ENCODE measurements at regions not wholly inside any gene's neighbourhood (a gene's known extent, or its start where the extent isn't known, plus 50 kb on each side); places are given as distances from the start of the nearest gene placed in this dataset.

GRCh38 chr5:28975508-28975907, 1937.1 kb upstream of the CDH9 start:
- FAIRE-seq = no peak
- TF ChIP-seq CTCF (IDR thresholded peaks at IDR 0.05; ENCODE audit: insufficient read depth, low read length, severe bottlenecking) = no peak

GRCh38 chr5:28967848-28968247, 1929.5 kb upstream of the CDH9 start:
- Histone ChIP-seq H3K27me3 (ENCODE audit: control insufficient read depth, insufficient read depth, low read length) (no peaks in the 10 kb centered on the region), H3K36me3 (ENCODE audit: control insufficient read depth, insufficient read depth, low read length) (no peaks in the 10 kb centered on the region), H3K4me3 (ENCODE audit: low read depth, low read length) (no peak overlapping the region)
- DNase-seq (ENCODE audit: low read depth) (no peak), FAIRE-seq (no peak)
- no peak for TF ChIP-seq CTCF (IDR thresholded peaks at IDR 0.05; ENCODE audit: insufficient read depth, low read length, severe bottlenecking)

More at GRCh38 chr5:28975508-28975907, 1937.1 kb upstream of the CDH9 start:
- H3K4me3 ChIP-seq (ENCODE audit: low read depth, low read length) = no peak overlapping the region
- H3K27me3 ChIP-seq (ENCODE audit: control insufficient read depth, insufficient read depth, low read length) = no peaks in the 10 kb centered on the region
- no peak for DNase-seq (ENCODE audit: low read depth)
- no peaks in the 10 kb centered on the region for H3K36me3 ChIP-seq (ENCODE audit: control insufficient read depth, insufficient read depth, low read length)

GRCh38 chr5:28961816-28962215, 1923.4 kb upstream of the CDH9 start:
- no peak overlapping the region for H3K4me3 ChIP-seq (ENCODE audit: low read depth, low read length)
- TF ChIP-seq CTCF (IDR thresholded peaks at IDR 0.05; ENCODE audit: insufficient read depth, low read length, severe bottlenecking) = no peak
- H3K27me3 ChIP-seq (ENCODE audit: control insufficient read depth, insufficient read depth, low read length) = no peaks in the 10 kb centered on the region
- no peaks in the 10 kb centered on the region for H3K36me3 ChIP-seq (ENCODE audit: control insufficient read depth, insufficient read depth, low read length)
- FAIRE-seq = no peak
- DNase-seq (ENCODE audit: low read depth) = no peak

- no peak for TF ChIP-seq CTCF (IDR thresholded peaks at IDR 0.05; ENCODE audit: insufficient read depth, low read length, severe bottlenecking)
- no peak for FAIRE-seq
- no peaks in the 10 kb centered on the region for H3K36me3 ChIP-seq (ENCODE audit: control insufficient read depth, insufficient read depth, low read length)
- no peak for DNase-seq (ENCODE audit: low read depth)
- no peaks in the 10 kb centered on the region for H3K27me3 ChIP-seq (ENCODE audit: control insufficient read depth, insufficient read depth, low read length)
- no peak overlapping the region for H3K4me3 ChIP-seq (ENCODE audit: low read depth, low read length)
Measured at GRCh38 chr5:28958581-28958980, 1920.2 kb upstream of the CDH9 start.

GRCh38 chr5:28957450-28957849, 1919.1 kb upstream of the CDH9 start:
- no peak for FAIRE-seq
- H3K4me3 ChIP-seq (ENCODE audit: low read depth, low read length) = no peak overlapping the region
- H3K27me3 ChIP-seq (ENCODE audit: control insufficient read depth, insufficient read depth, low read length) = no peaks in the 10 kb centered on the region
- TF ChIP-seq CTCF (IDR thresholded peaks at IDR 0.05; ENCODE audit: insufficient read depth, low read length, severe bottlenecking) = no peak
- H3K36me3 ChIP-seq (ENCODE audit: control insufficient read depth, insufficient read depth, low read length) = no peaks in the 10 kb centered on the region
- DNase-seq (ENCODE audit: low read depth) = no peak

- DNase-seq (ENCODE audit: low read depth) (no peak), FAIRE-seq (no peak)
- no peak overlapping the region for H3K4me3 ChIP-seq (ENCODE audit: low read depth, low read length)
- TF ChIP-seq CTCF (IDR thresholded peaks at IDR 0.05; ENCODE audit: insufficient read depth, low read length, severe bottlenecking) = no peak
- H3K27me3 ChIP-seq (ENCODE audit: control insufficient read depth, insufficient read depth, low read length) = no peaks in the 10 kb centered on the region
- H3K36me3 ChIP-seq (ENCODE audit: control insufficient read depth, insufficient read depth, low read length) = no peaks in the 10 kb centered on the region
Measured at GRCh38 chr5:28954074-28954473, 1915.7 kb upstream of the CDH9 start.
